ENCODE measurements at regions not wholly inside any gene's neighbourhood (a gene's known extent, or its start where the extent isn't known, plus 50 kb on each side); places are given as distances from the start of the nearest gene placed in this dataset.

- TF ChIP-seq FOXM1 (IDR thresholded peaks at IDR 0.05; ENCODE audit: borderline replicate concordance), result no peak
- no peak for TF ChIP-seq SUZ12 (IDR thresholded peaks at IDR 0.05)
- TF ChIP-seq SP1 (IDR thresholded peaks at IDR 0.05), result no peak
- no peak for TF ChIP-seq BHLHE40 (IDR thresholded peaks at IDR 0.05; ENCODE audit: borderline replicate concordance)
- TF ChIP-seq ARNT (IDR thresholded peaks at IDR 0.05), result no peak
- no peak for TF ChIP-seq TARDBP (IDR thresholded peaks at IDR 0.05)
- TF ChIP-seq FOXA1 (IDR thresholded peaks at IDR 0.05), result no peak
- TF ChIP-seq ZNF384 (IDR thresholded peaks at IDR 0.05), result no peak
- TF ChIP-seq LEF1 (IDR thresholded peaks at IDR 0.05; ENCODE audit: borderline replicate concordance), result no peak
- TF ChIP-seq NFRKB (IDR thresholded peaks at IDR 0.05), result no peak
- no peak for TF ChIP-seq FOXK2 (IDR thresholded peaks at IDR 0.05)
These were observed 76.2 kb upstream of the ZFHX3 start for GRCh38 chr16:73124097-73124652.

Data from HEK293T (cell line).